HCT116 (cell line): ENCODE measurements at regions not wholly inside any gene's neighbourhood (a gene's known extent, or its start where the extent isn't known, plus 50 kb on each side); places are given as distances from the start of the nearest gene placed in this dataset.

Experiments
- ATAC-seq: fragments of 200-7000 bp; cut with Tn5 transposase; 2 replicates; pipeline ENCODE4 v1.9.1; 2020; ENCODE audit warnings: mild to moderate bottlenecking, moderate library complexity
- BruUV-seq: library from RNA; stranded (reverse); fragments of 400-500 nt; replicated peaks from 2 replicates; lab custom pipeline; 2021; lab: Mats Ljungman, UMichigan
- CTCF ChIA-PET: fragments of 300-600 bp; sonication (Branson Sonifier 250); formaldehyde crosslinking; loops from one replicate; lab custom pipeline; 2021; ENCODE audit warnings: antibody characterized with exemption; lab: Charles Lee
- POLR2A ChIA-PET: fragments of 300-600, 350-600 bp; sonication (Branson Sonifier 250); formaldehyde crosslinking; loops from one replicate; lab custom pipeline; 2021; ENCODE audit warnings: antibody characterized with exemption; lab: Charles Lee
- RAD21 ChIA-PET, 2 experiments: fragments of 300-600 bp; sonication (Branson Sonifier 250); formaldehyde crosslinking; loops; one replicate each; lab custom pipeline; 2023; ENCODE audit warnings: low total read pairs in 2 of 2; ENCODE audit not compliant: uncharacterized antibody in 2 of 2, unreplicated experiment in 2 of 2, low non-redundant PET in 1 of 2; lab: Charles Lee
- DNase-seq: peaks from one replicate; pipeline ENCODE4 v3.0.0-alpha.2; 2010; ENCODE audit warnings: low read depth, low spot score
- H2AFZ ChIP-seq: fragments of 200-600 bp; shearing (Covaris generic), sonication (generic); 2 replicates; pipeline ENCODE4 v1.6.1; 2017; ENCODE audit warnings: low read depth, mixed run types, mixed read lengths, antibody characterized with exemption, low read length; ENCODE audit not compliant: poor library complexity, severe bottlenecking
- H3K27ac ChIP-seq: 2 replicates; pipeline ENCODE4 v1.5.1; 2012; ENCODE audit warnings: low read depth, low read length
- H3K27me3 ChIP-seq: fragments of 200-600 bp; sonication (generic); 2 replicates; pipeline ENCODE4 v1.6.1; 2016; ENCODE audit warnings: mixed run types, low read length, mixed read lengths; ENCODE audit not compliant: insufficient read depth
- H3K36me3 ChIP-seq, 2 experiments: fragments of 200-500 bp in 1 of 2; fragments of 200-600 bp in 1 of 2; sonication (Bioruptor generic) in 1 of 2; sonication (generic) in 1 of 2; 2 replicates each; pipeline versions ENCODE4 v1.5.1 to v1.6.1; 2014 to 2016; ENCODE audit warnings: low read length in 2 of 2, inconsistent platforms in 1 of 2, mixed read lengths in 1 of 2, mixed run types in 1 of 2; ENCODE audit not compliant: insufficient read depth in 2 of 2, control insufficient read depth in 1 of 2
- H3K4me1 ChIP-seq, 2 experiments: fragments of 200-600 bp in 1 of 2; sonication (generic) in 1 of 2; 2 replicates each; pipeline versions ENCODE4 v1.5.1 to v1.6.1; 2012 to 2017; ENCODE audit warnings: low read length in 2 of 2, inconsistent platforms in 1 of 2, mild to moderate bottlenecking in 1 of 2, mixed read lengths in 1 of 2, mixed run types in 1 of 2, moderate library complexity in 1 of 2; ENCODE audit not compliant: insufficient read depth in 2 of 2, control insufficient read depth in 1 of 2
- H3K4me2 ChIP-seq: fragments of 200-600 bp; sonication (generic); 2 replicates; pipeline ENCODE4 v1.6.1; 2017; ENCODE audit warnings: mixed run types, low read length, mixed read lengths
- H3K4me3 ChIP-seq, 2 experiments: fragments of 200-600 bp in 1 of 2; sonication (generic) in 1 of 2; replicated peaks in 1 of 2; 2 replicates each; pipeline ENCODE4 v1.5.1; 2011 to 2016; ENCODE audit warnings: low read length in 2 of 2, control low read depth in 1 of 2, low read depth in 1 of 2, mild to moderate bottlenecking in 1 of 2, mixed read lengths in 1 of 2, mixed run types in 1 of 2
- H3K79me2 ChIP-seq: fragments of 200-600 bp; sonication (generic); 2 replicates; pipeline ENCODE4 v1.6.1; 2017; ENCODE audit warnings: mild to moderate bottlenecking, mixed run types, low read length, moderate library complexity, mixed read lengths; ENCODE audit not compliant: insufficient read depth
- H3K9ac ChIP-seq: fragments of 200-600 bp; sonication (generic); 2 replicates; pipeline ENCODE4 v1.6.1; 2016; ENCODE audit warnings: low read length, mixed read lengths
- H3K9me2 ChIP-seq: fragments of 200-600 bp; sonication (generic), shearing (Covaris generic); 2 replicates; pipeline ENCODE4 v1.6.1; 2017; ENCODE audit warnings: mixed run types, mild to moderate bottlenecking, moderate library complexity; ENCODE audit not compliant: insufficient read depth
- H3K9me3 ChIP-seq, 2 experiments: fragments of 200-500 bp in 1 of 2; fragments of 200-600 bp in 1 of 2; sonication (Bioruptor generic) in 1 of 2; sonication (generic) in 1 of 2; 2 replicates each; pipeline ENCODE4 v1.6.1; 2014 to 2017; ENCODE audit warnings: low read length in 2 of 2, mixed read lengths in 2 of 2, inconsistent platforms in 1 of 2, low read depth in 1 of 2, mild to moderate bottlenecking in 1 of 2, mixed run types in 1 of 2, moderate library complexity in 1 of 2; ENCODE audit not compliant: control insufficient read depth in 1 of 2, insufficient read depth in 1 of 2
- H4K20me1 ChIP-seq: fragments of 200-600 bp; sonication (generic), shearing (Covaris generic); 2 replicates; pipeline ENCODE4 v1.6.1; 2017; ENCODE audit warnings: mixed run types, mild to moderate bottlenecking, moderate library complexity; ENCODE audit not compliant: insufficient read depth
- ATF3 ChIP-seq: IDR thresholded peaks from 2 replicates; pipeline ENCODE4 v1.6.1; 2012
- CBX3 ChIP-seq: IDR thresholded peaks from 2 replicates; pipeline ENCODE4 v1.6.1; 2012; ENCODE audit warnings: low read depth
- CTCF ChIP-seq, 3 experiments: fragments of 200-600 bp in 1 of 3; sonication (generic) in 1 of 3; IDR thresholded peaks in 2 of 3; conservative IDR thresholded peaks in 1 of 3; 2 replicates each; pipeline ENCODE4 v1.5.1; 2012 to 2017; ENCODE audit warnings: low read depth in 2 of 3, low read length in 2 of 3, antibody characterized with exemption in 1 of 3, borderline replicate concordance in 1 of 3, control low read depth in 1 of 3, mild to moderate bottlenecking in 1 of 3, mixed read lengths in 1 of 3, mixed run types in 1 of 3, moderate library complexity in 1 of 3; ENCODE audit not compliant: insufficient read depth in 1 of 3
- EGR1 ChIP-seq: IDR thresholded peaks from 2 replicates; pipeline ENCODE4 v1.6.1; 2012; ENCODE audit warnings: low read depth
- EZH2 ChIP-seq: fragments of 200-600 bp; sonication (generic); IDR thresholded peaks from 2 replicates; pipeline ENCODE4 v1.6.1; 2017; ENCODE audit warnings: antibody characterized with exemption, mixed run types
- EZH2phosphoT487 ChIP-seq: fragments of 200-600 bp; IDR thresholded peaks from 2 replicates; pipeline ENCODE4 v1.6.1; 2018; ENCODE audit warnings: antibody characterized with exemption, borderline replicate concordance
- FOSL1 ChIP-seq: IDR thresholded peaks from 2 replicates; pipeline ENCODE4 v1.6.1; 2012; ENCODE audit warnings: low read depth
- JUND ChIP-seq: IDR thresholded peaks from 2 replicates; pipeline ENCODE4 v1.6.1; 2012
- MAX ChIP-seq: IDR thresholded peaks from 2 replicates; pipeline ENCODE4 v1.6.1; 2012
- POLR2A ChIP-seq: IDR thresholded peaks from 2 replicates; pipeline ENCODE4 v1.7.0; 2011; ENCODE audit warnings: borderline replicate concordance; ENCODE audit not compliant: insufficient read depth, insufficient read length; ENCODE audit errors: extremely low read depth
- POLR2AphosphoS5 ChIP-seq: IDR thresholded peaks from 2 replicates; pipeline ENCODE4 v1.6.1; 2011; ENCODE audit warnings: mild to moderate bottlenecking, low read depth, low read length, moderate library complexity
- RAD21 ChIP-seq: IDR thresholded peaks from 2 replicates; pipeline ENCODE4 v1.6.1; 2012; ENCODE audit warnings: low read depth, mild to moderate bottlenecking
- REST ChIP-seq: IDR thresholded peaks from 2 replicates; pipeline ENCODE4 v1.6.1; 2012; ENCODE audit warnings: low read depth
- SIN3A ChIP-seq: IDR thresholded peaks from 2 replicates; pipeline ENCODE4 v1.6.1; 2012; ENCODE audit warnings: low read depth
- SP1 ChIP-seq: IDR thresholded peaks from 2 replicates; pipeline ENCODE4 v1.6.1; 2012; ENCODE audit warnings: low read depth
- intact Hi-C: fragments of 100-400 bp; cut with micrococcal nuclease; formaldehyde crosslinking; loops from 2 replicates; pipeline ENCODE4 v1.10.0; 2022

- H2AFZ ChIP-seq: peak overlapping the region; percentile 73
- H3K9me3 ChIP-seq: no peaks in the 10 kb centered on the region
- H3K36me3 ChIP-seq: no peaks in the 10 kb centered on the region
- no TSS peak for BruUV-seq
- H4K20me1 ChIP-seq: no peaks in the 10 kb centered on the region
- ATAC-seq (no peak), DNase-seq (no peak)
- RAD21 ChIA-PET: no interaction called here
- H3K79me2 ChIP-seq: no peaks in the 10 kb centered on the region
- H3K4me1 ChIP-seq: peaks cover 0 to 12% of the 10 kb centered on the region in 2 experiments; a peak in 2 of 4 replicates
- H3K9me2 ChIP-seq: no peaks in the 10 kb centered on the region
- H3K4me3 ChIP-seq: no peak overlapping the region
- no peak overlapping the region for H3K27ac ChIP-seq
- no peaks in the 10 kb centered on the region for H3K27me3 ChIP-seq
- no peak overlapping the region for H3K9ac ChIP-seq
- POLR2A ChIA-PET: no interaction called here
- no peak overlapping the region for H3K4me2 ChIP-seq
- TF ChIP-seq POLR2A (no peak), SP1 (no peak), EZH2phosphoT487 (no peak), REST (no peak), FOSL1 (0 out of 2 replicates have a peak, but pooled peaks have one; percentile 7), EGR1 (no peak), EZH2 (no peak), CTCF (IDR thresholded peaks at IDR 0.05 in 2 of 3, conservative IDR thresholded peaks at IDR 0.05 in 1 of 3; ENCODE audit: borderline replicate concordance in 1 of 3, insufficient read depth in 1 of 3, low read depth in 2 of 3, low read length in 2 of 3) (no peak), SIN3A (no peak), ATF3 (no peak), MAX (0 out of 2 replicates have a peak, but pooled peaks have one; percentile 21), CBX3 (no peak), RAD21 (no peak), JUND (no peak), POLR2AphosphoS5 (no peak)
- CTCF ChIA-PET: no interaction called here
- intact Hi-C loops: no loop called here
Measured at GRCh38 chr1:192489748-192490147, 85.8 kb upstream of the RGS1 start.
